SU-DHL-6 (cell line): ENCODE measurements at regions not wholly inside any gene's neighbourhood (a gene's known extent, or its start where the extent isn't known, plus 50 kb on each side); places are given as distances from the start of the nearest gene placed in this dataset.
"Not testable (repeated sequence)": the region's sequence is repeated elsewhere in the genome, so short reads cannot be mapped to it uniquely, and the experiment has no call there.

Experiments
- H2AFZ ChIP-seq: fragments of 200-600 bp; sonication (generic); 2 replicates; pipeline ENCODE4 v1.6.1; 2014; ENCODE audit warnings: low read depth, mild to moderate bottlenecking, moderate library complexity, mixed read lengths, antibody characterized with exemption, low read length; ENCODE audit not compliant: severe bottlenecking
- H3F3A ChIP-seq: fragments of 200-600 bp; shearing (Covaris generic); 2 replicates; pipeline ENCODE4 v1.6.0; 2016; ENCODE audit warnings: antibody characterized with exemption, mild to moderate bottlenecking; ENCODE audit not compliant: insufficient read depth
- H3K27ac ChIP-seq: fragments of 200-600 bp; sonication (generic); 2 replicates; pipeline ENCODE4 v1.5.1; 2016; ENCODE audit warnings: low read depth, mild to moderate bottlenecking, low read length, moderate library complexity, mixed read lengths
- H3K27me3 ChIP-seq: fragments of 200-600 bp; sonication (generic), shearing (Covaris generic); 2 replicates; pipeline ENCODE4 v1.6.0; 2014; ENCODE audit warnings: mild to moderate bottlenecking, low read length
- H3K36me3 ChIP-seq: fragments of 200-600 bp; sonication (generic); 2 replicates; pipeline ENCODE4 v1.6.1; 2014; ENCODE audit warnings: mild to moderate bottlenecking, low read length, mixed read lengths
- H3K4me2 ChIP-seq: fragments of 300-600, 200-600 bp; shearing (Covaris generic), sonication (generic); 2 replicates; pipeline ENCODE4 v1.6.0; 2014; ENCODE audit warnings: low read length, low read depth, mild to moderate bottlenecking; ENCODE audit not compliant: poor library complexity, severe bottlenecking
- H3K4me3 ChIP-seq: fragments of 200-600 bp; sonication (generic); 2 replicates; pipeline ENCODE4 v1.5.1; 2014; ENCODE audit warnings: antibody characterized with exemption, low read length, mild to moderate bottlenecking, mixed read lengths; ENCODE audit not compliant: insufficient read depth, poor library complexity, severe bottlenecking
- H3K79me2 ChIP-seq: fragments of 200-600 bp; sonication (generic); 2 replicates; pipeline ENCODE4 v1.6.1; 2014; ENCODE audit warnings: mild to moderate bottlenecking, low read length, moderate library complexity; ENCODE audit not compliant: insufficient read depth
- H3K9ac ChIP-seq: fragments of 200-600 bp; sonication (generic); 2 replicates; pipeline ENCODE4 v1.7.0; 2014; ENCODE audit warnings: mild to moderate bottlenecking, low read length
- H3K9me2 ChIP-seq: fragments of 200-600 bp; sonication (generic); replicated peaks from 2 replicates; pipeline ENCODE4 v1.6.1; 2014; ENCODE audit warnings: low read length; ENCODE audit not compliant: insufficient read depth
- H3K9me3 ChIP-seq: fragments of 200-600 bp; sonication (generic); 2 replicates; pipeline ENCODE4 v1.6.1; 2014; ENCODE audit warnings: low read length, mixed read lengths; ENCODE audit not compliant: insufficient read depth
- H4K20me1 ChIP-seq: fragments of 200-600 bp; sonication (generic); 2 replicates; pipeline ENCODE4 v1.6.1; 2014; ENCODE audit warnings: low read depth, mild to moderate bottlenecking, antibody characterized with exemption, low read length, moderate library complexity, mixed read lengths
- CTCF ChIP-seq: fragments of 200-600 bp; sonication (generic); IDR thresholded peaks from one replicate; pipeline ENCODE4 v1.5.1; 2017; ENCODE audit warnings: antibody characterized with exemption, mild to moderate bottlenecking, low read length, moderate library complexity; ENCODE audit not compliant: insufficient read depth, poor library complexity, severe bottlenecking
- EZH2phosphoT487 ChIP-seq: fragments of 200-600 bp; sonication (generic), shearing (Covaris generic); conservative IDR thresholded peaks from 2 replicates; pipeline ENCODE4 v1.6.1; 2018; ENCODE audit warnings: mild to moderate bottlenecking, antibody characterized with exemption, low read length, moderate library complexity, mixed read lengths

DNA sequence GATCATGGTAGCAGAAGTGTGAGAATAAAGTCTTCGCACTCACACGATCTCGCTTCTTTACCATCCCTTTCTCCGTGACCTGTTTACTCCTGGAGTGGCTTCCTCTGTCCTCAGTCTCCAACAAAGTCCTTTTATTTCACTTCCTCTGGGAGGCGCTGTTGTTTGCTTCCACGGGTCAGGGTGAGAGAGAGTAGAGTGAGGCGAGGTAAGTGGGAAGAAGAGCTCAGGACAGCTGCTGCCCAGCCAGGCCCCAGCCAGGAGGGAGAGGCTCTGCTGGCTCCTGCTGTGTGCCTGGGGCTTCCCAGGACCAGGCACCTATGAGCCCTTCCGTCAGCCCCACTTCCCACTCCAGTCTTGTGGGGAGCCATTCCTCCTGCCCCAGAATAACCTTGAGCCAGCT is 242.1 kb downstream of the FGF9 start:
- TF ChIP-seq EZH2phosphoT487 = no peak
- no peak for TF ChIP-seq CTCF
- Histone ChIP-seq H3K4me3 (no peak overlapping the region), H3K9ac (no peak overlapping the region), H4K20me1 (no peaks in the 10 kb centered on the region), H3K9me2 (no peaks in the 10 kb centered on the region), H3K4me2 (no peak overlapping the region), H3K79me2 (no peaks in the 10 kb centered on the region), H2AFZ (no peak overlapping the region), H3K9me3 (no peaks in the 10 kb centered on the region), H3K27me3 (no peaks in the 10 kb centered on the region), H3F3A (no peaks in the 10 kb centered on the region), H3K36me3 (no peaks in the 10 kb centered on the region), H3K27ac (no peak overlapping the region)

GRCh38 chr13:21917086-21918015 is 246.5 kb downstream of the FGF9 start:
- TF ChIP-seq EZH2phosphoT487 = no peak
- no peak for TF ChIP-seq CTCF

GRCh38 chr13:21920802-21921201 is 249.9 kb downstream of the FGF9 start:
- not testable (repeated sequence) for H3K9me3 ChIP-seq, H4K20me1 ChIP-seq, H3K36me3 ChIP-seq, H3K9me2 ChIP-seq, H3K9ac ChIP-seq, H3F3A ChIP-seq, H3K4me3 ChIP-seq, H3K4me2 ChIP-seq, H3K79me2 ChIP-seq, H2AFZ ChIP-seq, H3K27me3 ChIP-seq, H3K27ac ChIP-seq

More at GRCh38 chr13:21917086-21918015, 246.5 kb downstream of the FGF9 start:
- Histone ChIP-seq H3K4me3 (no peak overlapping the region), H3K9me2 (no peaks in the 10 kb centered on the region), H2AFZ (no peak overlapping the region), H3K27ac (no peak overlapping the region), H3K9ac (no peak overlapping the region), H3K9me3 (no peaks in the 10 kb centered on the region), H3K79me2 (no peaks in the 10 kb centered on the region), H3K36me3 (no peaks in the 10 kb centered on the region), H3F3A (no peaks in the 10 kb centered on the region), H3K27me3 (no peaks in the 10 kb centered on the region), H3K4me2 (no peak overlapping the region), H4K20me1 (no peaks in the 10 kb centered on the region)

DNA sequence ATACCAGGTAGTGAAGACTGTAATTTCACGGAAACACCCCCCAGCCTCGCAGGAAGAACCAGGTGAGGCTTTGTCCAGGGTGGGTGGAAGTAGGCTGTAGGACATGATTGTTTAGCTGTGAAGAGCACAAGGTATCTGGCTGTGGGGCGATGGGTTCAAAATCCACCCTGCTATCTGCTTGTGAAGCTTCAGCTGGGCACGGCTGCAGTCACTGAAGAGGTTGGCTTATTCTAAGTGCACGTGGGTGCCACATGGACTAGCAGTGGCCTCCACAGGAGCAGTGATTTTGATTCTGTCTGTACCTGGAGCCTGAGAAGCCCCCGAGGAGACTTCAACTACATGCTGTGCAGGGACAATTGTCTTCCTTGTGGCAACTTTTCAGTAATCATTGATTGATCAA is 254.1 kb downstream of the FGF9 start:
- Histone ChIP-seq H3K9me3 (no peaks in the 10 kb centered on the region), H3K4me2 (no peak overlapping the region), H3K9me2 (no peaks in the 10 kb centered on the region), H3K79me2 (no peaks in the 10 kb centered on the region), H4K20me1 (no peaks in the 10 kb centered on the region), H3K27me3 (no peaks in the 10 kb centered on the region), H3K4me3 (no peak overlapping the region), H3F3A (no peaks in the 10 kb centered on the region), H3K9ac (no peak overlapping the region), H3K27ac (no peak overlapping the region), H2AFZ (no peak overlapping the region), H3K36me3 (no peaks in the 10 kb centered on the region)
- TF ChIP-seq EZH2phosphoT487 (no peak), CTCF (no peak)
